GM12865 (cell line): ENCODE measurements at regions not wholly inside any gene's neighbourhood (a gene's known extent, or its start where the extent isn't known, plus 50 kb on each side); places are given as distances from the start of the nearest gene placed in this dataset.
"Not testable (repeated sequence)": the region's sequence is repeated elsewhere in the genome, so short reads cannot be mapped to it uniquely, and the experiment has no call there.

Experiments
- DNase-seq: peaks from one replicate; pipeline ENCODE4 v3.0.0; 2010; ENCODE audit warnings: low read depth
- H3K4me3 ChIP-seq: 2 replicates; pipeline ENCODE4 v1.5.1; 2011; ENCODE audit warnings: mild to moderate bottlenecking, low read depth, low read length, control low read depth
- TF ChIP-seq, protein P1 (sequence below): IDR thresholded peaks from 2 replicates; pipeline ENCODE4 v1.5.1; 2011; ENCODE audit warnings: low read length, control low read depth, low read depth, inconsistent platforms; ENCODE audit not compliant: insufficient read depth; ENCODE audit errors: missing control alignments

DNA sequence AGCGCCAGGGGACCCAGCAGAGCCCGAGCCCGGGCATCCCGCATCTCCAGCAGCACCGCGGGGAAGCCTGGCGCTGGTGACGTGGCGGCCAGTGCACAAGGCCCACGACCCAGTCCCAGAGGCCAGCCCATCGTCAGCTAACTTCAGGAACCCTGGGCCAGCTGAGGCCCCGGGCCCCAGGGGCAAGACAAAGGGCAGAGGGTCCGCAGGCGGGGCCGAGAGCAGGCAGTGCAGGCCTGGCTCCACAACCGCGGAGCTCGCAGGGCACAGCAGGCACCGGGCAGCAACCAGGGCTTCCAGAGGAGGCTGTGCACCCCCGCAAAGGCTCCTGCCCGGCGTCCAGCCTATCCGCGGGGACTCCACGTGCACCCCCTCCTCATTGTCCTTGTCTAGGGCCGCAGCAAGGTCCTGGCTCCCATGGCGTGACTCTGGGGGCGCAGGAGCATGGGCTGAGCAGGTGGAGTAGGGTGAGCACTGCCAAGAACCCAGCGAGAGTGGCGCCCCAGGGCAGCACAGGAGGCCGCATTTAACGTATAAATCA, 352.5 kb downstream of the KCNJ18 start:
- not testable (repeated sequence) for DNase-seq, H3K4me3 ChIP-seq

DNA sequence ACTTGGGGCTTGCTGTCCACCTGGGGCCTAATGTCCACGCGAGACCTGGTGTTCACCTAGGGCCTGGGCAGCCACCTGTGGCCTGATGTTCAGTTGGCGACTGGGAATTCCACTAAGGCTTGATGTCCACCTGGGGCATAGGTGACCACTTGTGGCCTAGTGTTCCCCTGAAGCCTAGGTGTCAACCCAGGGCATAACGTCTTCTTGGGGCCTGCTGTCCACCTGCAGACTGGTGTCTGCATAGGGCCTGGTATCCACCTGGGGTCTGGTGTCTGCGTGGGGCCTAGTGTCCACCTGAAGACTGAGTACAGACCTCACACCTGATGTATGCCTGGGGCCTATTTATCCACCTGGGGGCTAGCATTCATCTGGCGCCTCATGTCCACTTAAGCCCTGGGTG, 355.2 kb downstream of the KCNJ18 start:
- not testable (repeated sequence) for DNase-seq

GRCh38 chr17:22048226-22048625, 355.9 kb downstream of the KCNJ18 start:
- H3K4me3 ChIP-seq, DNase-seq: not testable (repeated sequence)

More for the DNA sequence above, 355.2 kb downstream of the KCNJ18 start:
- not testable (repeated sequence) for H3K4me3 ChIP-seq

DNA sequence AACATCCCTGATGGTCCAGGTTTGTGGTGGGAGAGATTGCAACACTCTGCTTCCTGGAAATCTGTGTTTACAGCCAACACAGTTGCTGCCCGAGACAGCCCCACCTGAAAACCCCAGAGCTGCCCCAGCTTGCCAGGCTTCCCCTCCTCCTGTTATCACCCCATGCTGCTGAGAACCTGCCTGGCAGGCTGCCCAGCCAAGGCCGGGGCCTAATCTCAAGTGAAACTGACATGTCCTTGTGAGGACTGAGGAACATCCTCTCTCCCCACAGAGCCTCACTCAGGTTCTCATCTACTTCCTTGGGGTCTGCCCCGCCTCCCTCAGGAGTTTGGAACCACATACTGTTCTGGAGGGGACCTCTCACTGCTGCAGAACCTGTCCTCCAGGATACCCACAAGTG, 358.4 kb downstream of the KCNJ18 start:
- DNase-seq, H3K4me3 ChIP-seq: not testable (repeated sequence)

DNA sequence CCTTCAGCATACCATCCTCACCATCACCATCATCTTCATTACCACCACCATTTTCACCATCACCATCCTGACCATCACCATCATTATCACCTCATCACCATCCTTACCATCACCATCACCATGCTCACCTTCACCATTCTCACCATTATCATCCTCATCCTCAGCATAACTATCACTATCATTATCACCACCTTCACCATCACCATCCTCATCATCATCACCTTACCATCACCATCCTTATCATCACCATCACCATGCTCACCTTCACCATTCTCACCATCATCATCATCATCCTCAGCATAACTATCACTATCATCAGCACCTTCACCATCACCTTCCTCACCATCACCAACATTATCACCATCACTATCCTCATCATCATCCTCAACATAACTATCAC, 360.4 kb downstream of the KCNJ18 start:
- not testable (repeated sequence) for H3K4me3 ChIP-seq, DNase-seq

- DNase-seq, H3K4me3 ChIP-seq: not testable (repeated sequence)
Measured at GRCh38 chr17:22056566-22056965, 364.2 kb downstream of the KCNJ18 start.

- not testable (repeated sequence) for DNase-seq
Measured at GRCh38 chr17:22075918-22076317, 383.6 kb downstream of the KCNJ18 start.

DNA sequence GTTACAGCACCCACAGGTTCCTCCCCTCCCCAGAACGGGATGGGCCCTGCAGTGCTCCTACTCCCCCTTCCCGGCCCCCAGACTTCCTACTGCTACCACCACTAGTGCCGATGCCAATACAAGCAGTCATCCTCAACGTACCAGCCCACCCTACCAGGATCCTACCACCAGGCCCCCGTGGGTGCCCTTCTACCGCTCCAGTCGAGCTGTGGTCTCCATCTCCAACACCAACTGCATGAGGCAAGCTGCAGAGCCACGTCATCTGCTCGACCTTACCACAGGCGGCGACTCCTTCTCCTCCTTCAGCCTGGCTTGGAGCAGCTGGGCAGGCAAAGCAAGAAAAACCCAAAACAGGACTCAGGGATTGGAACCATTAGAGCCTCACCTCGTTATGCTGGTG, 396.3 kb downstream of the KCNJ18 start:
- not testable (repeated sequence) for H3K4me3 ChIP-seq, DNase-seq

More at GRCh38 chr17:22075918-22076317, 383.6 kb downstream of the KCNJ18 start:
- H3K4me3 ChIP-seq = not testable (repeated sequence)

GRCh38 chr17:22090263-22090935, 398.1 kb downstream of the KCNJ18 start:
- H3K4me3 ChIP-seq = no peak overlapping the region
- DNase-seq = no peak
- TF ChIP-seq, protein P1, sequence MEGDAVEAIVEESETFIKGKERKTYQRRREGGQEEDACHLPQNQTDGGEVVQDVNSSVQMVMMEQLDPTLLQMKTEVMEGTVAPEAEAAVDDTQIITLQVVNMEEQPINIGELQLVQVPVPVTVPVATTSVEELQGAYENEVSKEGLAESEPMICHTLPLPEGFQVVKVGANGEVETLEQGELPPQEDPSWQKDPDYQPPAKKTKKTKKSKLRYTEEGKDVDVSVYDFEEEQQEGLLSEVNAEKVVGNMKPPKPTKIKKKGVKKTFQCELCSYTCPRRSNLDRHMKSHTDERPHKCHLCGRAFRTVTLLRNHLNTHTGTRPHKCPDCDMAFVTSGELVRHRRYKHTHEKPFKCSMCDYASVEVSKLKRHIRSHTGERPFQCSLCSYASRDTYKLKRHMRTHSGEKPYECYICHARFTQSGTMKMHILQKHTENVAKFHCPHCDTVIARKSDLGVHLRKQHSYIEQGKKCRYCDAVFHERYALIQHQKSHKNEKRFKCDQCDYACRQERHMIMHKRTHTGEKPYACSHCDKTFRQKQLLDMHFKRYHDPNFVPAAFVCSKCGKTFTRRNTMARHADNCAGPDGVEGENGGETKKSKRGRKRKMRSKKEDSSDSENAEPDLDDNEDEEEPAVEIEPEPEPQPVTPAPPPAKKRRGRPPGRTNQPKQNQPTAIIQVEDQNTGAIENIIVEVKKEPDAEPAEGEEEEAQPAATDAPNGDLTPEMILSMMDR = no peak

GRCh38 chr17:22091041-22091679, 398.8 kb downstream of the KCNJ18 start:
- H3K4me3 ChIP-seq, DNase-seq: not testable (repeated sequence)

DNA sequence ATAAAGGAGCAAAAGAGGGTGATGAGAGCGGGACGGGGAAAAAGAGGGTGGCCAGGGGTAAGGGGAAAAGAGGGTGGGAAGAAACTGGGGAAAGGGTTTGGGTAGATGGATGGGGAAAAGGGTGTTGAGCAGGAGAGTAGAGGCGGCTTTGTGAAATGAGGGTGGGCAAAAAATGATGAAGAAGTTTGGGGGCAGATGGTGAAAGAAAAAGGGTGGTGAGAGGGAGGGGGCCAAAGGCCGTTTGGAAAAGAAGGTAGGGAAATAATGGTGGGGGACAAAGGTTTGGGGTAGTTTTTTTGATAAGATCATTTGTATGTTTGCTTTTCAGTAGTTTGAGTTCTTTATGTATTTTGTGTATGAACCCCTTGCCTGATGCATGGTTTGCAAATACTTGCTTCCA, 399.5 kb downstream of the KCNJ18 start:
- H3K4me3 ChIP-seq, DNase-seq: not testable (repeated sequence)

DNA sequence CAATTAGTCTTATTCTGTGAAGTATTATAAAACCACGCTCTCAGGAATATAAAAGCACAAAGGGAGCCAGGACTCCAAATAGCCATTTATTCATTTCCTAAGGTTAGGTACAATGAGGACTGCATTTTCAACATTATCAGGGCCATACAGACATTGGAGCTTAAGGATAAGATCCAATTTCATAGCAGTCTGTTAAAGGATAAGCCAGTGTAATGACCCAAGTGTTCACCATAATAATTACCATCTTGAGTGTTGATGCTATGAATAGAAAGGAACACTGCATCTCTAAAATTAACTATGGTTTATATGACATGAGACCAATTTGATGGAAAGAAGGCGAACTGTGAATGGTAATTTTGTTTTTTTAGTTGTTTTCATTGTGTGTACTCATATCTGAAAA, 403.1 kb downstream of the KCNJ18 start:
- not testable (repeated sequence) for H3K4me3 ChIP-seq, DNase-seq

- not testable (repeated sequence) for DNase-seq, H3K4me3 ChIP-seq
Measured at GRCh38 chr17:22099633-22100032, 407.3 kb downstream of the KCNJ18 start.

GRCh38 chr17:22102177-22102576, 409.9 kb downstream of the KCNJ18 start:
- no peak overlapping the region for H3K4me3 ChIP-seq
- DNase-seq = no peak
- TF ChIP-seq, protein P1 = no peak

DNA sequence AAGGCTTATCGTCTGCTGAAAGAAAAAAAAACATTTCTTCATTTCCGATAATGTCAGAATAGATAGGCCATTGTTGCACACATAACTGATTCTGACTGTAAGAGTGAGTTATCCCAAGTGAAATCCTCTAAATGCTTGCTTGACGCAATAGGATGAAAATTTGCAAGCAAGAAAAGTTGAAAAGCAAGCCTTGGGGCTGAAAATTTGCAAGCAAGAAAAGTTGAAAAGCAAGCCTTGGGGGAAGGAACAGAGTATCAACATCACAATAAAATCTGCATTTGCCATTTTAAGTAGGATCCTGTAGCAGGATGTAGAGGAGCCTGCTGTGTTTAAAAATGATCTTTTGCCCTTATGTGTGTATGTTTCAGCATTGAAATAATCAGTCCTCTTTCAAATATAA, 424.4 kb downstream of the KCNJ18 start:
- not testable (repeated sequence) for DNase-seq, H3K4me3 ChIP-seq

GRCh38 chr17:22117401-22117800, 425.1 kb downstream of the KCNJ18 start:
- H3K4me3 ChIP-seq, DNase-seq: not testable (repeated sequence)

GRCh38 chr17:22119016-22119415, 426.7 kb downstream of the KCNJ18 start:
- not testable (repeated sequence) for H3K4me3 ChIP-seq, DNase-seq
